ENCODE measurements at regions not wholly inside any gene's neighbourhood (a gene's known extent, or its start where the extent isn't known, plus 50 kb on each side); places are given as distances from the start of the nearest gene placed in this dataset.

GRCh38 chr18:78670778-78671391 lies 308.7 kb upstream of the SALL3 start:
- TF ChIP-seq CTCF (IDR thresholded peaks at IDR 0.05) (no peak), POLR2A (IDR thresholded peaks at IDR 0.05) (no peak)

All from vagina (tissue), 2 donors.